WTC11 (cell line): ENCODE measurements at regions not wholly inside any gene's neighbourhood (a gene's known extent, or its start where the extent isn't known, plus 50 kb on each side); places are given as distances from the start of the nearest gene placed in this dataset.

Experiments used
- CTCF ChIP-seq: fragments of 200-600 bp; IDR thresholded peaks from 2 replicates; pipeline ENCODE4 v1.8.0; 2022; ENCODE audit warnings: antibody characterized with exemption
- NR3C1 ChIP-seq: sonication (generic); formaldehyde crosslinking; conservative IDR thresholded peaks from 2 replicates; pipeline ENCODE4 v1.8.1; 2023; ENCODE audit warnings: low read depth, mild to moderate bottlenecking, missing genetic modification reagents
- USF2 ChIP-seq: sonication (generic); formaldehyde crosslinking; IDR thresholded peaks from 2 replicates; pipeline ENCODE4 v1.8.1; 2023; ENCODE audit warnings: mild to moderate bottlenecking, missing genetic modification reagents, moderate library complexity

GRCh38 chr2:140013545-140014203 lies 1233.5 kb upstream of the NXPH2 start:
- TF ChIP-seq NR3C1 (CRISPR knock-in tag) (no peak), USF2 (CRISPR knock-in tag) (no peak), CTCF (no peak)
